ENCODE measurements at regions not wholly inside any gene's neighbourhood (a gene's known extent, or its start where the extent isn't known, plus 50 kb on each side); places are given as distances from the start of the nearest gene placed in this dataset.
A peak's percentile ranks its signal among the peaks of the same experiment; 100 is the strongest.

- DNase-seq = peak; percentile 6 to 13
These were observed 348.1 kb downstream of the FOXO1 start for GRCh38 chr13:40318366-40318765.

- no peak for DNase-seq
These were observed 346.5 kb downstream of the FOXO1 start for GRCh38 chr13:40319699-40320579.

- no peak for DNase-seq
These were observed 338.4 kb downstream of the FOXO1 start for GRCh38 chr13:40328091-40328490.

GRCh38 chr13:40329781-40330485, 336.5 kb downstream of the FOXO1 start:
- no peak for DNase-seq

- no peak for DNase-seq
These were observed 335.5 kb downstream of the FOXO1 start for GRCh38 chr13:40330950-40331349.

GRCh38 chr13:40331802-40332201, 334.6 kb downstream of the FOXO1 start:
- DNase-seq = no peak

- no peak for DNase-seq
These were observed 333.2 kb downstream of the FOXO1 start for GRCh38 chr13:40333226-40333625.

- DNase-seq = no peak
These were observed 332.4 kb downstream of the FOXO1 start for GRCh38 chr13:40334031-40334430.

GRCh38 chr13:40334616-40335015, 331.8 kb downstream of the FOXO1 start:
- no peak for DNase-seq

GRCh38 chr13:40336228-40337221, 329.9 kb downstream of the FOXO1 start:
- no peak for DNase-seq

- DNase-seq = no peak
These were observed 328.8 kb downstream of the FOXO1 start for GRCh38 chr13:40337651-40338050.

- no peak for DNase-seq
These were observed 328.2 kb downstream of the FOXO1 start for GRCh38 chr13:40338217-40338616.

GRCh38 chr13:40340368-40341095, 325.9 kb downstream of the FOXO1 start:
- no peak for DNase-seq

- no peak for DNase-seq
These were observed 325.4 kb downstream of the FOXO1 start for GRCh38 chr13:40341096-40341471.

- DNase-seq = no peak
These were observed 324.9 kb downstream of the FOXO1 start for GRCh38 chr13:40341501-40341900.

GRCh38 chr13:40342461-40342860, 324.0 kb downstream of the FOXO1 start:
- DNase-seq = no peak

- DNase-seq = no peak
These were observed 323.5 kb downstream of the FOXO1 start for GRCh38 chr13:40342901-40343300.

GRCh38 chr13:40343550-40344269, 322.7 kb downstream of the FOXO1 start:
- DNase-seq = no peak

GRCh38 chr13:40344270-40345148, 321.9 kb downstream of the FOXO1 start:
- DNase-seq = no peak

- no peak for DNase-seq
These were observed 321.3 kb downstream of the FOXO1 start for GRCh38 chr13:40345149-40345514.
